ENCODE measurements at regions not wholly inside any gene's neighbourhood (a gene's known extent, or its start where the extent isn't known, plus 50 kb on each side); places are given as distances from the start of the nearest gene placed in this dataset.

GRCh38 chr7:46150202-46150601, 229.1 kb upstream of the IGFBP3 start:
- ATAC-seq (no peak), DNase-seq (ENCODE audit: low read depth, low spot score) (no peak)
- Histone ChIP-seq H4K20me1 (ENCODE audit: insufficient read depth) (no peaks in the 10 kb centered on the region), H3K9ac (ENCODE audit: low read length) (no peak overlapping the region), H2AFZ (ENCODE audit: low read depth, low read length, poor library complexity, severe bottlenecking) (no peak overlapping the region), H3K4me1 (ENCODE audit: control insufficient read depth in 1 of 2, insufficient read depth in 2 of 2, low read length in 2 of 2) (peaks cover 0 to 11% of the 10 kb centered on the region in 2 experiments; a peak in 2 of 4 replicates), H3K9me2 (ENCODE audit: insufficient read depth) (no peaks in the 10 kb centered on the region), H3K9me3 (ENCODE audit: control insufficient read depth in 1 of 2, insufficient read depth in 1 of 2, low read depth in 1 of 2, low read length in 2 of 2) (no peaks in the 10 kb centered on the region), H3K27me3 (ENCODE audit: insufficient read depth, low read length) (no peaks in the 10 kb centered on the region), H3K27ac (ENCODE audit: low read depth, low read length) (no peak overlapping the region), H3K4me2 (ENCODE audit: low read length) (no peak overlapping the region), H3K4me3 (replicated peaks in 1 of 2; ENCODE audit: low read depth in 1 of 2, low read length in 2 of 2) (no peak overlapping the region), H3K36me3 (ENCODE audit: control insufficient read depth in 1 of 2, insufficient read depth in 2 of 2, low read length in 2 of 2) (no peaks in the 10 kb centered on the region), H3K79me2 (ENCODE audit: insufficient read depth, low read length) (no peaks in the 10 kb centered on the region)
- TF ChIP-seq RAD21 (IDR thresholded peaks at IDR 0.05; ENCODE audit: low read depth) (no peak), POLR2A (IDR thresholded peaks at IDR 0.05; ENCODE audit: borderline replicate concordance, extremely low read depth, insufficient read depth, insufficient read length) (no peak), TCF7L2 (IDR thresholded peaks at IDR 0.05; ENCODE audit: borderline replicate concordance, extremely low read depth, insufficient read depth, insufficient read length) (no peak), SRF (IDR thresholded peaks at IDR 0.05; ENCODE audit: low read depth) (no peak), POLR2AphosphoS5 (IDR thresholded peaks at IDR 0.05; ENCODE audit: low read depth, low read length) (no peak), ZBTB33 (IDR thresholded peaks at IDR 0.05; ENCODE audit: extremely low read depth, insufficient replicate concordance, low read length) (no peak), EGR1 (IDR thresholded peaks at IDR 0.05; ENCODE audit: low read depth) (no peak), CEBPB (IDR thresholded peaks at IDR 0.05; ENCODE audit: low read depth) (no peak), YY1 (IDR thresholded peaks at IDR 0.05; ENCODE audit: extremely low read depth, insufficient replicate concordance, low read depth, low read length) (no peak), FOSL1 (IDR thresholded peaks at IDR 0.05; ENCODE audit: low read depth) (no peak), CBX3 (IDR thresholded peaks at IDR 0.05; ENCODE audit: low read depth) (no peak), ZFX (IDR thresholded peaks at IDR 0.05) (no peak), SP1 (IDR thresholded peaks at IDR 0.05; ENCODE audit: low read depth) (no peak), EZH2phosphoT487 (IDR thresholded peaks at IDR 0.05; ENCODE audit: borderline replicate concordance) (no peak), SIN3A (IDR thresholded peaks at IDR 0.05; ENCODE audit: low read depth) (no peak), ELF1 (IDR thresholded peaks at IDR 0.05; ENCODE audit: borderline replicate concordance, low read depth) (no peak), MAX (IDR thresholded peaks at IDR 0.05) (no peak)
- TF ChIP-seq, protein P1, sequence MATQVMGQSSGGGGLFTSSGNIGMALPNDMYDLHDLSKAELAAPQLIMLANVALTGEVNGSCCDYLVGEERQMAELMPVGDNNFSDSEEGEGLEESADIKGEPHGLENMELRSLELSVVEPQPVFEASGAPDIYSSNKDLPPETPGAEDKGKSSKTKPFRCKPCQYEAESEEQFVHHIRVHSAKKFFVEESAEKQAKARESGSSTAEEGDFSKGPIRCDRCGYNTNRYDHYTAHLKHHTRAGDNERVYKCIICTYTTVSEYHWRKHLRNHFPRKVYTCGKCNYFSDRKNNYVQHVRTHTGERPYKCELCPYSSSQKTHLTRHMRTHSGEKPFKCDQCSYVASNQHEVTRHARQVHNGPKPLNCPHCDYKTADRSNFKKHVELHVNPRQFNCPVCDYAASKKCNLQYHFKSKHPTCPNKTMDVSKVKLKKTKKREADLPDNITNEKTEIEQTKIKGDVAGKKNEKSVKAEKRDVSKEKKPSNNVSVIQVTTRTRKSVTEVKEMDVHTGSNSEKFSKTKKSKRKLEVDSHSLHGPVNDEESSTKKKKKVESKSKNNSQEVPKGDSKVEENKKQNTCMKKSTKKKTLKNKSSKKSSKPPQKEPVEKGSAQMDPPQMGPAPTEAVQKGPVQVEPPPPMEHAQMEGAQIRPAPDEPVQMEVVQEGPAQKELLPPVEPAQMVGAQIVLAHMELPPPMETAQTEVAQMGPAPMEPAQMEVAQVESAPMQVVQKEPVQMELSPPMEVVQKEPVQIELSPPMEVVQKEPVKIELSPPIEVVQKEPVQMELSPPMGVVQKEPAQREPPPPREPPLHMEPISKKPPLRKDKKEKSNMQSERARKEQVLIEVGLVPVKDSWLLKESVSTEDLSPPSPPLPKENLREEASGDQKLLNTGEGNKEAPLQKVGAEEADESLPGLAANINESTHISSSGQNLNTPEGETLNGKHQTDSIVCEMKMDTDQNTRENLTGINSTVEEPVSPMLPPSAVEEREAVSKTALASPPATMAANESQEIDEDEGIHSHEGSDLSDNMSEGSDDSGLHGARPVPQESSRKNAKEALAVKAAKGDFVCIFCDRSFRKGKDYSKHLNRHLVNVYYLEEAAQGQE (IDR thresholded peaks at IDR 0.05; ENCODE audit: low read depth): no peak
- TF ChIP-seq, protein P2, sequence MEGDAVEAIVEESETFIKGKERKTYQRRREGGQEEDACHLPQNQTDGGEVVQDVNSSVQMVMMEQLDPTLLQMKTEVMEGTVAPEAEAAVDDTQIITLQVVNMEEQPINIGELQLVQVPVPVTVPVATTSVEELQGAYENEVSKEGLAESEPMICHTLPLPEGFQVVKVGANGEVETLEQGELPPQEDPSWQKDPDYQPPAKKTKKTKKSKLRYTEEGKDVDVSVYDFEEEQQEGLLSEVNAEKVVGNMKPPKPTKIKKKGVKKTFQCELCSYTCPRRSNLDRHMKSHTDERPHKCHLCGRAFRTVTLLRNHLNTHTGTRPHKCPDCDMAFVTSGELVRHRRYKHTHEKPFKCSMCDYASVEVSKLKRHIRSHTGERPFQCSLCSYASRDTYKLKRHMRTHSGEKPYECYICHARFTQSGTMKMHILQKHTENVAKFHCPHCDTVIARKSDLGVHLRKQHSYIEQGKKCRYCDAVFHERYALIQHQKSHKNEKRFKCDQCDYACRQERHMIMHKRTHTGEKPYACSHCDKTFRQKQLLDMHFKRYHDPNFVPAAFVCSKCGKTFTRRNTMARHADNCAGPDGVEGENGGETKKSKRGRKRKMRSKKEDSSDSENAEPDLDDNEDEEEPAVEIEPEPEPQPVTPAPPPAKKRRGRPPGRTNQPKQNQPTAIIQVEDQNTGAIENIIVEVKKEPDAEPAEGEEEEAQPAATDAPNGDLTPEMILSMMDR (IDR thresholded peaks at IDR 0.05 in 2 of 3, conservative IDR thresholded peaks at IDR 0.05 in 1 of 3; ENCODE audit: borderline replicate concordance in 1 of 3, insufficient read depth in 1 of 3, low read depth in 2 of 3, low read length in 2 of 3): no peak
- TF ChIP-seq, protein P3, sequence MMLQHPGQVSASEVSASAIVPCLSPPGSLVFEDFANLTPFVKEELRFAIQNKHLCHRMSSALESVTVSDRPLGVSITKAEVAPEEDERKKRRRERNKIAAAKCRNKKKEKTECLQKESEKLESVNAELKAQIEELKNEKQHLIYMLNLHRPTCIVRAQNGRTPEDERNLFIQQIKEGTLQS (IDR thresholded peaks at IDR 0.05): no peak
- intact Hi-C loops (cut with micrococcal nuclease): loop anchor here (10.0 kb wide), 1 partner anchor 1035 kb away; no protein-coding TSS in a partner anchor
- no TSS peak for BruUV-seq (replicated peaks)
- POLR2A ChIA-PET: no interaction called here
- RAD21 ChIA-PET (ENCODE audit: low non-redundant PET in 1 of 2, low total read pairs in 2 of 2, uncharacterized antibody in 2 of 2, unreplicated experiment in 2 of 2): no interaction called here
- CTCF ChIA-PET: no interaction called here
